Naive B cell (primary cell): ENCODE measurements at regions not wholly inside any gene's neighbourhood (a gene's known extent, or its start where the extent isn't known, plus 50 kb on each side); places are given as distances from the start of the nearest gene placed in this dataset.

ENCODE experiments used
- ATAC-seq, 2 donors: fragments of 150-1000 bp; cut with Tn5 transposase; 2 replicates each; pipeline ENCODE4 v1.10.0; 2021; ENCODE audit warnings: low read depth in 2 of 2, mild to moderate bottlenecking in 2 of 2, moderate library complexity in 2 of 2
- DNase-seq: peaks from one replicate; pipeline ENCODE4 v3.0.0; 2022
- H3K27ac Mint-ChIP-seq, 6 donors: one replicate each; pipeline ENCODE4 v1.8.0; 2020 to 2022; ENCODE audit warnings: mild to moderate bottlenecking in 6 of 6, mixed read lengths in 6 of 6, moderate library complexity in 5 of 6, inconsistent platforms in 2 of 6
- H3K27me3 Mint-ChIP-seq, 3 donors: one replicate each; pipeline ENCODE4 v1.8.0; 2021 to 2022; ENCODE audit warnings: mixed read lengths in 3 of 3, mild to moderate bottlenecking in 1 of 3
- H3K36me3 Mint-ChIP-seq, 2 donors: one replicate each; pipeline ENCODE4 v1.8.0; 2020 to 2022; ENCODE audit warnings: mixed read lengths in 2 of 2, inconsistent platforms in 1 of 2, mild to moderate bottlenecking in 1 of 2
- H3K4me1 Mint-ChIP-seq, 3 donors: one replicate each; pipeline ENCODE4 v1.8.0; 2020 to 2022; ENCODE audit warnings: mixed read lengths in 3 of 3, inconsistent platforms in 1 of 3, mild to moderate bottlenecking in 1 of 3, moderate library complexity in 1 of 3
- H3K4me3 Mint-ChIP-seq, 8 donors: one replicate each; pipeline ENCODE4 v1.8.0; 2020 to 2022; ENCODE audit warnings: mild to moderate bottlenecking in 8 of 8, mixed read lengths in 8 of 8, moderate library complexity in 8 of 8, inconsistent platforms in 2 of 8
- H3K9me3 Mint-ChIP-seq, 7 donors: one replicate each; pipeline ENCODE4 v1.8.0; 2020 to 2022; ENCODE audit warnings: mixed read lengths in 7 of 7, mild to moderate bottlenecking in 5 of 7, inconsistent platforms in 2 of 7, moderate library complexity in 1 of 7

DNA sequence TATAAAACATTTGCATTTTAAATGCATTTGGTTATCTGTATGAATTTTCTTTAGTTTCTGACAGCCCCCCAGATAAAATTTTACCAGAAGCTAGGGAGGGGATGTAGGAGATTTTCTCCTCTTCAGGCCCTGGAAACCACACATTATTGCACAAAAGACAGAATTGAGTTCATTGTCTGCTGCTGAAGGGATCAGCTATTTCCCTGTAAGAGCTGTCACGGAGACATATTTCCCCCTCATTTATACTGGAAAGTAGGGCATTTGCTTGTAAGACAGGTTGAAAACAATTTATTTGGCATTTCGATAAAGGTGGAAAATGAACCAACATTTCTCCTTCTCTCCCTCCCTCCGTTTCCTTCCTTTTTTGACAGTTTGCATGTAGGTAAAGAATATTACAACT lies 241.3 kb upstream of the LCORL start:
- ATAC-seq = no peak
- H3K27me3 Mint-ChIP-seq = peaks cover 4 to 12% (median 5%) of the 10 kb centered on the region in 3 donors
- H3K4me1 Mint-ChIP-seq = no peaks in the 10 kb centered on the region
- DNase-seq = no peak
- H3K4me3 Mint-ChIP-seq = no peak overlapping the region
- no peak overlapping the region for H3K27ac Mint-ChIP-seq
- H3K9me3 Mint-ChIP-seq = peaks cover 0 to 20% (median 9%) of the 10 kb centered on the region in 7 donors
- H3K36me3 Mint-ChIP-seq = no peaks in the 10 kb centered on the region

DNA sequence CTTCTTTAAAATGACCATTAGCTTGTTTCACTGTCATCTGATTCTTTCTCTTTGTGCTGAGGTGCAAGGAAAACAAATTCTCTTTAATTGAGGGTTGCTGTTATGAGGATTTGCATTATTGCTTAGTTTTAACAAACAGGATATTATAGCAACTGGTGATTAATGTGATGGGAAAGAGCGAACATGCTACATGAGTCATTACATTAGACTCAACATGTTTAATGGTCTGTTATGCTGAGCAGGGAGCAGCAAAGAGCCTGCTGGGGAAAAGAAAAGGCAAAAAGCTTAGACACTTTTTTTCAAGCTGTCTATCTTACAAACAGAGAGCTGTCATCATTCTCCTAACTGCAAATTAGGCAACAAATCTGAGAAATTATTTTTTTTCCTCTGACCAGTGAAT lies 230.5 kb upstream of the LCORL start:
- no peaks in the 10 kb centered on the region for H3K4me1 Mint-ChIP-seq
- peaks cover 0 to 3% of the 10 kb centered on the region in 2 donors for H3K36me3 Mint-ChIP-seq
- H3K27me3 Mint-ChIP-seq = no peaks in the 10 kb centered on the region
- ATAC-seq = no peak
- H3K9me3 Mint-ChIP-seq = peaks cover under 1 to 8% (median 5%) of the 10 kb centered on the region in 7 donors
- H3K4me3 Mint-ChIP-seq = no peak overlapping the region
- no peak overlapping the region for H3K27ac Mint-ChIP-seq
- DNase-seq = no peak

DNA sequence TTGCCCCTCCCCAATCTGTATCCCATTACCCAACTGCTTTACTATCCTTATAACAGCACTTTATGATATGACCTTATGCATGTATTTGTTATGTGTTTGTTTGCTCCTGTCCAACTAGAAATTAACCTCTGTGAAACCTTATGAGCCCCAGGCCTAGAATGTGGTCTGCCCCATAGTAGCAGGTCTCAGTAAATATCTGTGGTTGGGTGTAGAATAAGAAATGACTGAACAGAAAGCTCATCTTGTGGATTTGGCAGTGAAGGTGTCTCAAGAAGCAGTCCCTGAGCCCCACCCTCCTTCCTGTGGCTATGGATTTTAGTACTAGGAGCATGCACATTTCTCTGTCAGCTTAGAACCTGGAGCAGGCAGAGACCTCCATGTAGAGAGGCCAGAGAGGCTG lies 229.0 kb upstream of the LCORL start:
- H3K4me3 Mint-ChIP-seq = no peak overlapping the region
- no peak for ATAC-seq
- no peak for DNase-seq
- H3K36me3 Mint-ChIP-seq = no peaks in the 10 kb centered on the region
- H3K27ac Mint-ChIP-seq = no peak overlapping the region
- H3K4me1 Mint-ChIP-seq = no peaks in the 10 kb centered on the region
- no peaks in the 10 kb centered on the region for H3K27me3 Mint-ChIP-seq
- H3K9me3 Mint-ChIP-seq = peaks cover 0 to 5% (median 0%) of the 10 kb centered on the region in 7 donors

DNA sequence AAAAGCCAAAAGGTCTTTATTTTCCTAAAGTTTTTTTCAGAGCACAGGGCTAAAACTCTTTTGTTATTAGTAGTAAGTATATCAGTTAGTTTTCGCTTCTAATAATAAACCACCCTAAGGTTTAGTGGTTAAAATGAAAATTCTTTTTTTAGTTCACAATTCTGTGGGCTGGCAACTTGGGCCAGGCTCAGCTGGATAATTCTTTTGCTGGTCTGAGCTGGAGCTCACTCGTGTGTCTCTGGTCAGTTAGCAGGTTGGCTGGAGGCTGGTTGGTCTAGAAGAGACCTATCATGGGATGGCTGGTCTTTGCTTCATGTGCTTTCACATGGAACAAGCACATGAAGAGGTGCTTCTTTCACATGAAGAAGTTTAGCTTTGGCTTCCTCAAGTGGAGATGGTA lies 227.1 kb upstream of the LCORL start:
- Mint-ChIP-seq H3K4me1 (no peaks in the 10 kb centered on the region), H3K27ac (no peak overlapping the region), H3K36me3 (no peaks in the 10 kb centered on the region), H3K27me3 (no peaks in the 10 kb centered on the region), H3K4me3 (no peak overlapping the region), H3K9me3 (peaks cover 0 to 3% (median 0%) of the 10 kb centered on the region in 7 donors)
- no peak for ATAC-seq
- no peak for DNase-seq

DNA sequence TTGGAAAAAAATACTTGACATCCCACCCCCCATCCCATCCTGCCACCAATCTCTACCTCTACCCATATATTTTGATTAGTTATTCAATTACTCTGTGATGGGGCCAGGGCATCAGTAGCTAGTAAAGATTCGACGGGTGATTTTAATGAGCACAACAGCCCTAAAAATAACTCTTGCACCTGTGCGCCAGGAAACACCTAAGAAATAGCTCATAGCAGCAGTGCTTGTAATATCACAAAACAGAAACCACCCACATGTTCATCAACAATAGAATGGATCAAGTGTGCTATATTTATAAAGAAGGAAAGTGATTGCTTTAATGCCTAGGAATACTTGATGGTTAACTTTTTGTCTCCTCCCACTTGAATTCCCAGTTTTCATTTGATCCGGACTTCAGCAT lies 225.6 kb upstream of the LCORL start:
- ATAC-seq (no peak), DNase-seq (no peak)
- H3K27ac Mint-ChIP-seq = no peak overlapping the region
- no peaks in the 10 kb centered on the region for H3K36me3 Mint-ChIP-seq
- H3K9me3 Mint-ChIP-seq = peaks cover 0 to 3% (median 0%) of the 10 kb centered on the region in 7 donors
- no peaks in the 10 kb centered on the region for H3K4me1 Mint-ChIP-seq
- no peaks in the 10 kb centered on the region for H3K27me3 Mint-ChIP-seq
- H3K4me3 Mint-ChIP-seq = no peak overlapping the region

DNA sequence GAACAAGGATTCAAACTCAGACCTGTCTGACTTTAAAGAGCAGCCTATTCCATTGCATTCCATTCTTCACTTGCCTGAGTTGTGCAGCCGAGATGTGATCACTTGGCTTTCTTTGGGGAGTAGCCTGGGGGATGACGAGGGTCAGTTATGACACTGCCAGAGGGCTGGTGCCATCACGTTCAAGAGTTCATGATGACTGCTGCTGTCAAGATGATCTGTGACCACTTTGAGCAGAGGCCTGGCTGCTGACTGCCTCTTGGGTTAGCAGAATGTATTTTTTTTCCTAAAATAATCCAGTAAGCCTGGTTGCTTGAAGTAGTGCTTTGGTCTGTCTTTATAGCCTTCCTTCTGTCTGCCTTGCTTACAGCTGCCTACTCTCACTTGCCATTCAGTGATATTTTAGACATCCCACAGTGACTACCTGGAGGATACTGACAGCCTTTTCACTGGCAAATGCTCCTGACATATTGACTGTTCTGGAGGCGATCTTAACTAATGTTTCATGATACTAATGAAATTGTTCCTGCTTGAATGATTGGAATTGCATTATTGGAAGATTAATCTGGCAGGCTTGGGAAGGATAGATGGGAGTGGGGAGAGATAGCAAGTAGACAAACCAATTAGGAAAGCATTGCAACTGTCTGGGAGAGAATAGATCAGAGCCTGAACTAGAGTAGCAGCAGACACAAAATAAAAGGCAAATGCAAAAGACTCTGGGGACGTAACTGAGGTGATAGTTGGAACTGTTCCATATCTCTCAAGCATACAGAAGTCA lies 221.6 kb upstream of the LCORL start:
- no peaks in the 10 kb centered on the region for H3K36me3 Mint-ChIP-seq
- no peaks in the 10 kb centered on the region for H3K27me3 Mint-ChIP-seq
- H3K4me1 Mint-ChIP-seq = no peaks in the 10 kb centered on the region
- no peak overlapping the region for H3K4me3 Mint-ChIP-seq
- peaks cover 0 to 1% (median 0%) of the 10 kb centered on the region in 7 donors for H3K9me3 Mint-ChIP-seq
- DNase-seq (no peak), ATAC-seq (no peak)
- no peak overlapping the region for H3K27ac Mint-ChIP-seq

DNA sequence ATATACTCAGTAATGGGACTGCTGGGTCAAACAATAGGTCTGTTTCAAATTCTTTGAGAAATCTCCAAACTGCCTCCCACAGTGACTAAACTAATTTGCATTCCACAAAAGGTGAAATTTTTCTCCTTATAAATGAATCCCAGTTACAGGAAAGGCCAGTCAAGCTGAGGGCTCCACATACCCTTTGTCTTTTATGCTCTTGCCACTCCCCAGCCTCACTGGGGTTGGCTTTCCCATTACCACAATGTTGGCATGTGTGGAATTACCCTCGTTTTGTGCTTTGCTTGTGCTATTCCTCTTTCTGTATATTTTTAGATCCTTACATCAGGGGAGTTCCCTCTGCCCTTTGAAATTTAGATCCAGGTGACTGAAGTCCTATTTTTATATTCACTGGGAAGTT lies 220.2 kb upstream of the LCORL start:
- H3K4me1 Mint-ChIP-seq = no peaks in the 10 kb centered on the region
- ATAC-seq (no peak), DNase-seq (no peak)
- H3K27me3 Mint-ChIP-seq = no peaks in the 10 kb centered on the region
- no peaks in the 10 kb centered on the region for H3K36me3 Mint-ChIP-seq
- H3K9me3 Mint-ChIP-seq = peaks cover 0 to 1% (median 0%) of the 10 kb centered on the region in 7 donors
- H3K4me3 Mint-ChIP-seq = no peak overlapping the region
- no peak overlapping the region for H3K27ac Mint-ChIP-seq

DNA sequence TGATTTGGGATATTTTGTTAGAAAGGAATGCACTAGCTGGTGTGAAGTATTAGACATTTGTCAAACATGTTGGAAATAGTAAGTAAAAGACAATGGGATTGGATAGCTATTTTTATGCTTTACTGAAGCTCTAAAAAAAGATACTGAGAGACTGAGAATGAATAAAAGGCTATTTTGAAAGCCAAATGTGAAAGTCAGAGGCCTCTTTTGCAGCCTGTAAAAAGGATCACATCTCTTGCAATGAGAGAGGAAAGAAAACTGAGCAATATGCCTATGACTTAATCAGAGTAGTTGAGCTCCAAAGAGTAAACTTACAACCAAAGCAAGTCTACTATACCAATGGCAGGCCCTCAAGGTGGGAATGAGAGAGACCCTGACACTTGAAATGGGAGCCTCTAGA lies 212.6 kb upstream of the LCORL start:
- Mint-ChIP-seq H3K9me3 (peaks cover 5 to 21% (median 8%) of the 10 kb centered on the region in 7 donors), H3K27me3 (peaks cover 0 to 11% (median 0%) of the 10 kb centered on the region in 3 donors), H3K4me1 (no peaks in the 10 kb centered on the region), H3K4me3 (no peak overlapping the region), H3K27ac (no peak overlapping the region), H3K36me3 (peaks cover 0 to 10% of the 10 kb centered on the region in 2 donors)
- DNase-seq (no peak), ATAC-seq (no peak)

DNA sequence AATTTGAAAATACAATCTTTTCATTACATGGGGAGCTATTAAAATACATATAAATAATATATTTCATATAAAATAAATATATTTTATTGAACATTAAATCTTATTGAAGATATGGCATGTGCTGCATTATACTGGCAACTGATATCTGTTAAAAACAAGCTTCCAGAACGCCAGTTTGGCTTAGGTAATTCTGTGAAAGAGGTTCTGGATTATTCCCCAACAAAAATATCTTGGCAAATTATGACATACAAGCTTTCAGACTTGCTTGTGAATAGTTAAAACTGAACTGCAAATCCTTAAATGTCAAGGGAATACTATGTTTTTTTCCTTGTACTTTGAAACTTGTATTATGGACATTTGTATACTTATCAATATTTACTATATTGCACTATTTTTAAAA lies 210.2 kb upstream of the LCORL start:
- ATAC-seq = no peak

DNA sequence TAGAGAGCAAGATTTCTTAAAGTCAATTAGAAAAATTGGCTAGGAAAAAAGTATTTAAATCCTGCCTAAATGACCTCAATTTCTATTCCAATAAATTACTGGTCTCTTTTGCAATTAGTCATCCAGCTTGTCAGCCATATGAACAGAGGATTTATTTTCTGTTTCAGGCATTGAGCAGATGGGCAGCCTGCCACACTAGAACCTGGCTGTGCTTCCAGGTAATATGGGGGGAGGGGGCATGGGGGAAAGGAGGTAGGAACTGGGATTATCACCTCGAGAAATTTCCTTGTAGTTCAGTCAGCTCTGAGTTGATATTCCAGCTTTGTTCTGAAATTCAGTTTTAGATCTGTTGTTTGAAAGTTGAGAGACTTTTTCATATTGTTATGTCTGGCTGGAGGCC lies 206.3 kb upstream of the LCORL start:
- Mint-ChIP-seq H3K4me3 (no peak overlapping the region), H3K9me3 (peaks cover 16 to 38% (median 24%) of the 10 kb centered on the region in 7 donors), H3K27ac (no peak overlapping the region), H3K36me3 (peaks cover 5 to 10% of the 10 kb centered on the region in 2 donors), H3K4me1 (no peaks in the 10 kb centered on the region), H3K27me3 (peaks cover 0 to 4% (median 0%) of the 10 kb centered on the region in 3 donors)
- no peak for ATAC-seq
- no peak for DNase-seq

More for the DNA sequence above, 210.2 kb upstream of the LCORL start:
- Mint-ChIP-seq H3K4me1 (no peaks in the 10 kb centered on the region), H3K27ac (no peak overlapping the region), H3K4me3 (no peak overlapping the region), H3K36me3 (peaks cover 5 to 10% of the 10 kb centered on the region in 2 donors), H3K9me3 (peaks cover 14 to 38% (median 19%) of the 10 kb centered on the region in 7 donors), H3K27me3 (peaks cover 0 to 11% (median 0%) of the 10 kb centered on the region in 3 donors)
- DNase-seq = no peak

DNA sequence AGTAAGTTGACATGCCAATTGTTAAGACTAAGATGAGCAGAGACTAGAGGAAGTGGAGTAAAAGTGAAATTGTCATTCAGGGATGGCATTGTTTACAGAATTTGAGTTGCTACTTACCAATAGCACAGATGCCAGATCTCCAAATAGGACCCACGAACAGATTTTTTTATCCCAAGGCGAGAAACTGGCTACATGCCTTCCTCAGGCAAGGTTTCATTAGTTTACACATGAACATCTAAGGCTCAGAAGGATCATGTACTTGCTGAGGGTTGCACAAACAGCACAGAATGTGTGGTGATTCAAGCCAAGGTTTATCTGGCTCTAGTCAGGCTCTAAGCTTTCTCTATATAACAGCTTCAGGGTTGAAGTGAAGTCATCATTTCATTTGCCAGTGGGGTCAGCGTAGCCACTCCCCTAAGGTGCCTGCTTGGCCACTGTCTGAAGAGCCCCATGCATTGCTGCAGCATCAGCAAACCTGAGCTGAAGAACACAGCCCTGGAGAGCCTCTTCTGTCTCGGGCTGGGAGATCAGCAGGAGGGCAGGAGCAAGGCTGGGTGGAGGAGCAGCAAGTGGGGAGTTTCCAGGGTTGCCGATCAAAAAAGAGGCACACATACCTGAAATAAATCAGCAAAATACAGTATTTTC lies 193.0 kb upstream of the LCORL start:
- no peak for ATAC-seq
- Mint-ChIP-seq H3K4me1 (no peaks in the 10 kb centered on the region), H3K27ac (no peak overlapping the region), H3K27me3 (peaks cover 2 to 14% (median 4%) of the 10 kb centered on the region in 3 donors), H3K4me3 (no peak overlapping the region), H3K9me3 (peaks cover 0 to 7% (median 4%) of the 10 kb centered on the region in 7 donors), H3K36me3 (no peaks in the 10 kb centered on the region)
- no peak for DNase-seq

DNA sequence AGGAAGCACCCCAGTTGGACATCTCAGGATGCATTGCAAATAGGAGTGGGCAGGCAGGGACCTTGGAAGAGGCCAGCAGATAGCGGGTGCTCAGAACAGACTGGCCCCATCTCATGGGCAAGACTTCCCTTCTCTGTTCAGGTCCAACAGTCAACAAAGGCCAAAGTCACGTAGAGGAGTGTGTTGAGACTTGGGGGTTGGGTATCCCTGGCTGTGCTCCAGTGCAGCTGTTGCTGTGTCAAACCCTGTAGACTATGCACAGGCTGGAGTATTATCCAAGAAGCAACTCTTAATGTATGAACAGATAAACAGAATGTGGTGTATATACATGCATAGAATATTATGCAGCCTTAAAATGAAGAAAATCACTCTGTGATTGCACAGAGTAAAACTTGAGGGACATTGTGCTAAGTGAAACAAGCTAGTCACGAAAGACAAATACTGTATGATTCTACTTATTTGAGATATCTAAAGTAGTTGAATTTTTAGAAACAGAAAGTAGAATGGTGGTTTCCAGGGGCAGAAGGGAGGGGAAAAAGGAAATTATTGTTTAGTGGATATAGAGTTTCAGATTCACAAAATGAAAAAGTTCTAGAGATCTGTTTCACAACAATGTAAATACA lies 192.1 kb upstream of the LCORL start:
- Mint-ChIP-seq H3K4me3 (no peak overlapping the region), H3K36me3 (no peaks in the 10 kb centered on the region), H3K4me1 (no peaks in the 10 kb centered on the region), H3K27ac (no peak overlapping the region), H3K9me3 (peaks cover 0 to 7% (median 2%) of the 10 kb centered on the region in 7 donors), H3K27me3 (peaks cover 0 to 14% (median 4%) of the 10 kb centered on the region in 3 donors)
- no peak for DNase-seq
- ATAC-seq = no peak

DNA sequence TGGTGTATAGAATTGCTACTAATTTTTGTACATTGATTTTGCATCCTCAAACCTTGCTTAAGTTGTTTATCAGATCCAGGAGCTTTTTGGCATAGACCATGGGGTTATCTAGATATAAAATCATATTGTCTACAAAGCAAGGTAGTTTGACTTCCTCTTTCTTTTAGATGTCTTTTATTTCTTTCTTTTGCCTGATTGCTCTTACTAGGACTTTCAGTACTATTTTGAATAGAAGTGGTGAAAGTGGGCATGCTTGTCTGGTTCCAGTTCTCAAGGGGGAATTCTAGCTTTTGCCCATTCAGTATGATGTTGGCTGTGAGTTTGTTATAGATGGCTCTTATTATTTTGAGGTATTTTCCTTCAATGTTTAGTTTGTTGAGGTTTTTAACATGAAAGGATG lies 187.9 kb upstream of the LCORL start:
- no peak for ATAC-seq
- Mint-ChIP-seq H3K36me3 (no peaks in the 10 kb centered on the region), H3K27ac (no peak overlapping the region), H3K4me1 (no peaks in the 10 kb centered on the region), H3K27me3 (peaks cover 0 to 14% (median 4%) of the 10 kb centered on the region in 3 donors), H3K9me3 (peaks cover 0 to 7% (median 2%) of the 10 kb centered on the region in 7 donors), H3K4me3 (no peak overlapping the region)
- DNase-seq = no peak

DNA sequence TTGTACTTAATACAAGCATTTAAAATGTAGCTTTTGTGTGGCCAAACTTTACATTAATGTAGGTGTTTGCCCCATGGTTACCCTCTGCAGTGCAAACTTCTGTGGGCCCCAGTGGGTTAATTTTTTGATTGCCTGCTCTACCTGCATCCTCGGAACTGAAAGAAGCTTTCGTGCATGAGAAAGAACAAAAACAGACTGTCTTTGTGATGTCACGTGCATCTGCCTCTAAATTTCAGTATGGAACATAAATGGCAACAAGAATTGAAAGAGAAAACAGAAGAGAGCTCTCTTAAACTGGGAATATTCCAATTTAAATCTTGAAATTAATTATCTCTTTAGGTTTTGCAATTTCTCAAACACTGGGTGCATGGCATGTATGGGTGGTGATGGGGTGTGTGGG lies 182.4 kb upstream of the LCORL start:
- Mint-ChIP-seq H3K9me3 (peaks cover 0 to 3% (median 0%) of the 10 kb centered on the region in 7 donors), H3K4me3 (no peak overlapping the region), H3K27me3 (peaks cover 0 to 16% (median 5%) of the 10 kb centered on the region in 3 donors), H3K4me1 (no peaks in the 10 kb centered on the region), H3K36me3 (no peaks in the 10 kb centered on the region), H3K27ac (no peak overlapping the region)
- ATAC-seq = no peak
- no peak for DNase-seq
